GM19035 (cell line): ENCODE measurements at regions not wholly inside any gene's neighbourhood (a gene's known extent, or its start where the extent isn't known, plus 50 kb on each side); places are given as distances from the start of the nearest gene placed in this dataset.

ENCODE experiments used
- ATAC-seq: cut with Tn5 transposase; IDR thresholded peaks from one replicate; pipeline ENCODE4 v1.9.1; 2021; ENCODE audit not compliant: unreplicated experiment

GRCh38 chr6:53744321-53744720 is 50.5 kb upstream of the LRRC1 start:
- no peak for ATAC-seq

- no peak for ATAC-seq
These were observed 53.6 kb upstream of the LRRC1 start for GRCh38 chr6:53741034-53741823.

- ATAC-seq, result no peak
These were observed 57.1 kb upstream of the LRRC1 start for GRCh38 chr6:53737746-53738145.

- ATAC-seq, result no peak
These were observed 58.9 kb upstream of the LRRC1 start for GRCh38 chr6:53735896-53736295.

- no peak for ATAC-seq
These were observed 60.1 kb upstream of the LRRC1 start for GRCh38 chr6:53734473-53735299.

- ATAC-seq, result no peak
These were observed 62.8 kb upstream of the LRRC1 start for GRCh38 chr6:53731866-53732636.

GRCh38 chr6:53730767-53731166 is 64.0 kb upstream of the LRRC1 start:
- ATAC-seq, result no peak

- no peak for ATAC-seq
These were observed 63.1 kb upstream of the KLHL31 start for GRCh38 chr6:53728570-53729194.

- ATAC-seq, result no peak
These were observed 62.2 kb upstream of the KLHL31 start for GRCh38 chr6:53727748-53728147.

GRCh38 chr6:53725791-53726575 is 60.4 kb upstream of the KLHL31 start:
- ATAC-seq, result peak; percentile 93

GRCh38 chr6:53724501-53724900 is 58.9 kb upstream of the KLHL31 start:
- ATAC-seq, result no peak

GRCh38 chr6:53723331-53723730 is 57.8 kb upstream of the KLHL31 start:
- no peak for ATAC-seq

GRCh38 chr6:53721766-53722165 is 56.2 kb upstream of the KLHL31 start:
- no peak for ATAC-seq

GRCh38 chr6:53718597-53719460 is 53.3 kb upstream of the KLHL31 start:
- ATAC-seq, result peak; percentile 95

GRCh38 chr6:53717566-53717965 is 52.0 kb upstream of the KLHL31 start:
- ATAC-seq, result no peak

GRCh38 chr6:53715434-53715833 is 49.9 kb upstream of the KLHL31 start:
- no peak for ATAC-seq
